Sigmoid colon (tissue), 4 donors: ENCODE measurements at regions not wholly inside any gene's neighbourhood (a gene's known extent, or its start where the extent isn't known, plus 50 kb on each side); places are given as distances from the start of the nearest gene placed in this dataset.

Experiments used
- CTCF ChIP-seq, 4 experiments: fragments of 450-650 bp in 3 of 4; fragments of 200-600 bp in 1 of 4; IDR thresholded peaks; one replicate each; pipeline ENCODE4 v1.5.1; 2016 to 2019; ENCODE audit warnings: antibody characterized with exemption in 4 of 4, mild to moderate bottlenecking in 3 of 4, moderate library complexity in 2 of 4
- EP300 ChIP-seq, 4 donors: sonication (generic); formaldehyde crosslinking; IDR thresholded peaks; one replicate each; pipeline ENCODE4 v1.6.1; 2017; ENCODE audit warnings: antibody characterized with exemption in 4 of 4
- POLR2A ChIP-seq, 2 donors: fragments of 450-650 bp; IDR thresholded peaks; one replicate each; pipeline ENCODE4 v1.6.1; 2016; ENCODE audit warnings: antibody characterized with exemption in 2 of 2, mild to moderate bottlenecking in 2 of 2, moderate library complexity in 2 of 2
- POLR2AphosphoS5 ChIP-seq, 4 donors: sonication (generic); formaldehyde crosslinking; IDR thresholded peaks; one replicate each; pipeline ENCODE4 v1.6.1; 2017; ENCODE audit warnings: antibody characterized with exemption in 4 of 4

GRCh38 chr6:18314317-18314997 is 50.1 kb upstream of the DEK start:
- TF ChIP-seq POLR2AphosphoS5 (IDR thresholded peaks at IDR 0.05), result no peak
- TF ChIP-seq CTCF (IDR thresholded peaks at IDR 0.05), result no peak
- TF ChIP-seq POLR2A (IDR thresholded peaks at IDR 0.05), result no peak
- no peak for TF ChIP-seq EP300 (IDR thresholded peaks at IDR 0.05)
